ENCODE measurements at regions not wholly inside any gene's neighbourhood (a gene's known extent, or its start where the extent isn't known, plus 50 kb on each side); places are given as distances from the start of the nearest gene placed in this dataset.

DNA sequence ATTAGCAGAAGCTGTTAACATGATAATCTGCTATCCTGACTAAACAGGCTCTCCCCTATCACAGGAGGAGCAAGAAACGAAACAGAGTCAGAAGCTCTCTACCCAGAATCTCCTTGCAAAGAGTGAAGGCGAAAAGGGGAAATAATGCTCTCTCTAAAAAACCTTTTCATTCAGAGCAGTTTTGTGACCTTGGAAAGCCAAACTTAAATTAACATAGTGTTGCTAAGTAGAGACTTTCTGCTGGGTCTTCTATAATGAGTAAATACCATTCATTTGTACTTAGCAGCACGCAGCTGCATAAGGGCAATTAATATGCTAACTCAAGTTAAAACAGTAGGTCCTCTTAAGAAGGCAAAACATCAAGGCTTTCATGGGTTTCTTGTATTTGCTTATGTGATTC lies 101.7 kb upstream of the GPR139 start:
- ChIA-PET CTCF (ENCODE audit: low intra/inter-chr PET ratio, low total read pairs) (no interaction called here), POLR2A (no interaction called here)
- Histone ChIP-seq H4K20me1 (ENCODE audit: insufficient read depth, low read length) (no peaks in the 10 kb centered on the region), H3K4me1 (ENCODE audit: insufficient read depth, low read length) (no peaks in the 10 kb centered on the region), H3K9ac (ENCODE audit: insufficient read depth, low read depth, low read length) (no peak overlapping the region), H3K9me3 (ENCODE audit: low read length) (no peaks in the 10 kb centered on the region), H3K36me3 (replicated peaks in 1 of 2; ENCODE audit: control insufficient read depth in 1 of 2, insufficient read depth in 2 of 2, low read length in 2 of 2) (no peaks in the 10 kb centered on the region), H3K79me2 (ENCODE audit: insufficient read depth, low read length) (no peaks in the 10 kb centered on the region), H3K4me2 (ENCODE audit: low read depth, low read length) (no peak overlapping the region), H3K27me3 (ENCODE audit: control insufficient read depth in 1 of 2, insufficient read depth in 2 of 2, low read length in 2 of 2) (peaks cover 0 to 22% of the 10 kb centered on the region in 2 experiments; a peak in 3 of 5 replicates), H2AFZ (ENCODE audit: low read length) (no peak overlapping the region), H3K27ac (ENCODE audit: extremely low read length, insufficient read depth, low read length) (no peak overlapping the region), H3K4me3 (replicated peaks in 1 of 3; ENCODE audit: insufficient read depth in 1 of 3, low read depth in 2 of 3, low read length in 3 of 3) (no peak overlapping the region)
- DNase-seq (ENCODE audit: low spot score) (no peak), FAIRE-seq (no peak), ATAC-seq (no peak)
- in situ Hi-C loops (cut with HindIII; ENCODE audit: extremely low pct_ligation_motif_present, low pct_unique_long_range_greater_than_20kb): no loop called here
- intact Hi-C loops (cut with micrococcal nuclease; ENCODE audit: unreplicated experiment): no loop called here
- under 1% methylated on average over 3 of the region's 3 CpGs for WGBS (ENCODE audit: low lambda C conversion rate)
- TF ChIP-seq, protein P1, sequence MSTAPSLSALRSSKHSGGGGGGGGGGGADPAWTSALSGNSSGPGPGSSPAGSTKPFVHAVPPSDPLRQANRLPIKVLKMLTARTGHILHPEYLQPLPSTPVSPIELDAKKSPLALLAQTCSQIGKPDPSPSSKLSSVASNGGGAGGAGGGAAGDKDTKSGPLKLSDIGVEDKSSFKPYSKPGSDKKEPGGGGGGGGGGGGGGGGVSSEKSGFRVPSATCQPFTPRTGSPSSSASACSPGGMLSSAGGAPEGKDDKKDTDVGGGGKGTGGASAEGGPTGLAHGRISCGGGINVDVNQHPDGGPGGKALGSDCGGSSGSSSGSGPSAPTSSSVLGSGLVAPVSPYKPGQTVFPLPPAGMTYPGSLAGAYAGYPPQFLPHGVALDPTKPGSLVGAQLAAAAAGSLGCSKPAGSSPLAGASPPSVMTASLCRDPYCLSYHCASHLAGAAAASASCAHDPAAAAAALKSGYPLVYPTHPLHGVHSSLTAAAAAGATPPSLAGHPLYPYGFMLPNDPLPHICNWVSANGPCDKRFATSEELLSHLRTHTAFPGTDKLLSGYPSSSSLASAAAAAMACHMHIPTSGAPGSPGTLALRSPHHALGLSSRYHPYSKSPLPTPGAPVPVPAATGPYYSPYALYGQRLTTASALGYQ (CRISPR knock-in tag; IDR thresholded peaks at IDR 0.05): no peak
- TF ChIP-seq ZNF230 (CRISPR knock-in tag; IDR thresholded peaks at IDR 0.05): no peak
- TF ChIP-seq POLR2G (IDR thresholded peaks at IDR 0.05; ENCODE audit: low read depth, low read length): no peak
- TF ChIP-seq ZNF703 (CRISPR knock-in tag; IDR thresholded peaks at IDR 0.05; ENCODE audit: borderline replicate concordance): no peak
- TF ChIP-seq GATA4 (IDR thresholded peaks at IDR 0.05; ENCODE audit: borderline replicate concordance, low read depth): no peak
- TF ChIP-seq, protein P2, sequence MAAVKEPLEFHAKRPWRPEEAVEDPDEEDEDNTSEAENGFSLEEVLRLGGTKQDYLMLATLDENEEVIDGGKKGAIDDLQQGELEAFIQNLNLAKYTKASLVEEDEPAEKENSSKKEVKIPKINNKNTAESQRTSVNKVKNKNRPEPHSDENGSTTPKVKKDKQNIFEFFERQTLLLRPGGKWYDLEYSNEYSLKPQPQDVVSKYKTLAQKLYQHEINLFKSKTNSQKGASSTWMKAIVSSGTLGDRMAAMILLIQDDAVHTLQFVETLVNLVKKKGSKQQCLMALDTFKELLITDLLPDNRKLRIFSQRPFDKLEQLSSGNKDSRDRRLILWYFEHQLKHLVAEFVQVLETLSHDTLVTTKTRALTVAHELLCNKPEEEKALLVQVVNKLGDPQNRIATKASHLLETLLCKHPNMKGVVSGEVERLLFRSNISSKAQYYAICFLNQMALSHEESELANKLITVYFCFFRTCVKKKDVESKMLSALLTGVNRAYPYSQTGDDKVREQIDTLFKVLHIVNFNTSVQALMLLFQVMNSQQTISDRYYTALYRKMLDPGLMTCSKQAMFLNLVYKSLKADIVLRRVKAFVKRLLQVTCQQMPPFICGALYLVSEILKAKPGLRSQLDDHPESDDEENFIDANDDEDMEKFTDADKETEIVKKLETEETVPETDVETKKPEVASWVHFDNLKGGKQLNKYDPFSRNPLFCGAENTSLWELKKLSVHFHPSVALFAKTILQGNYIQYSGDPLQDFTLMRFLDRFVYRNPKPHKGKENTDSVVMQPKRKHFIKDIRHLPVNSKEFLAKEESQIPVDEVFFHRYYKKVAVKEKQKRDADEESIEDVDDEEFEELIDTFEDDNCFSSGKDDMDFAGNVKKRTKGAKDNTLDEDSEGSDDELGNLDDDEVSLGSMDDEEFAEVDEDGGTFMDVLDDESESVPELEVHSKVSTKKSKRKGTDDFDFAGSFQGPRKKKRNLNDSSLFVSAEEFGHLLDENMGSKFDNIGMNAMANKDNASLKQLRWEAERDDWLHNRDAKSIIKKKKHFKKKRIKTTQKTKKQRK (IDR thresholded peaks at IDR 0.05; ENCODE audit: low read length): no peak
- no TSS peak for BruUV-seq (replicated peaks)
